Lower leg skin (tissue), 3 donors: ENCODE measurements at regions not wholly inside any gene's neighbourhood (a gene's known extent, or its start where the extent isn't known, plus 50 kb on each side); places are given as distances from the start of the nearest gene placed in this dataset.

Experiments used
- CTCF ChIP-seq, 3 donors: fragments of 450-650 bp; IDR thresholded peaks; one replicate each; pipeline ENCODE4 v1.5.1; 2016; ENCODE audit warnings: antibody characterized with exemption in 3 of 3, mild to moderate bottlenecking in 3 of 3, moderate library complexity in 2 of 3
- POLR2A ChIP-seq, 2 donors: fragments of 450-650 bp; IDR thresholded peaks; one replicate each; pipeline ENCODE4 v1.6.1; 2016 to 2017; ENCODE audit warnings: antibody characterized with exemption in 2 of 2, mild to moderate bottlenecking in 1 of 2, moderate library complexity in 1 of 2

DNA sequence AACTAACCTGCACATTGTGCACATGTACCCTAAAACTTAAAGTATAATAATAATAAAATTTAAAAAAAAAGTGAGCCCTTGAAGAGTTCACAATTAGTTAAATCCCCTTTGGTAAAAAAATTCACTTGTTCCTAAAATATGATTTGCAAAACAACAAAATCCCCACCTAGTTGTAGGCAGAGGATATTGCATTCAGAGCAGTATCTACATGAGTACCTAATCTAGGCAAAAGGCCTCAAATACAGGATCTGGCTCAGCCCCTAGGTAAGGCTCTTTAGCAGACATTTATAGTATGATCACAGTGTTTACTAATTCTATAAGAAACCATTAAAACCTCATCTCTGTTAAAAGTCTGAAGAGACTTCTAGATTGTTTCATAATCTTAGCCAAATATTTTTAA, 89.3 kb upstream of the CCDC80 start:
- no peak for TF ChIP-seq CTCF (IDR thresholded peaks at IDR 0.05)
- no peak for TF ChIP-seq POLR2A (IDR thresholded peaks at IDR 0.05)
